ENCODE measurements at regions not wholly inside any gene's neighbourhood (a gene's known extent, or its start where the extent isn't known, plus 50 kb on each side); places are given as distances from the start of the nearest gene placed in this dataset.

DNA sequence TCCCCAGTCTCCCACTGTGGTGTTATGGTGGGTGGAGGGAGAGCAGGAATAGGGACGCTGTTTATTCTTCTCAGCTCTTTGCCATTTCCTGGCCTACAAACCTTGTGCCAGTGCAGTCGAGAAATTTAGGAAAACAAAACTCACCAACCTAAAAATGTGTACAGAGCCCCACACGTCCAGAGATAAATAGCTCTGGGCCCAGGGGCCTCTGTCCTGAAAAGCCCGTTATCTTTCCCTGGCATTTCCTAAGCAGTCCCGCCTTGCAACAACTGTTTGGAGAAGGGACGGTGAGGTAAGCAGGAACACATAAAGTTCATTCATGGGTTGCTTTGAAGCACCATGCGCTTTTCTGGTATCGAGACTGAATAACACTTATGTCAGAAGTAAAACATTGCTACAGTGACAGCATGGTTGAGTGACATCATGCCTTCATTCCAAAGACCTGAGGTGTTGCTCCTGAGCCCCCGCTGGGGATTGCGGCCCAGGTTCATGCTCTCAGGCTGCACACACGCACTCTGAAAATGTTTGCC, 80.1 kb upstream of the NXT1 start:
- TF ChIP-seq, protein P1, sequence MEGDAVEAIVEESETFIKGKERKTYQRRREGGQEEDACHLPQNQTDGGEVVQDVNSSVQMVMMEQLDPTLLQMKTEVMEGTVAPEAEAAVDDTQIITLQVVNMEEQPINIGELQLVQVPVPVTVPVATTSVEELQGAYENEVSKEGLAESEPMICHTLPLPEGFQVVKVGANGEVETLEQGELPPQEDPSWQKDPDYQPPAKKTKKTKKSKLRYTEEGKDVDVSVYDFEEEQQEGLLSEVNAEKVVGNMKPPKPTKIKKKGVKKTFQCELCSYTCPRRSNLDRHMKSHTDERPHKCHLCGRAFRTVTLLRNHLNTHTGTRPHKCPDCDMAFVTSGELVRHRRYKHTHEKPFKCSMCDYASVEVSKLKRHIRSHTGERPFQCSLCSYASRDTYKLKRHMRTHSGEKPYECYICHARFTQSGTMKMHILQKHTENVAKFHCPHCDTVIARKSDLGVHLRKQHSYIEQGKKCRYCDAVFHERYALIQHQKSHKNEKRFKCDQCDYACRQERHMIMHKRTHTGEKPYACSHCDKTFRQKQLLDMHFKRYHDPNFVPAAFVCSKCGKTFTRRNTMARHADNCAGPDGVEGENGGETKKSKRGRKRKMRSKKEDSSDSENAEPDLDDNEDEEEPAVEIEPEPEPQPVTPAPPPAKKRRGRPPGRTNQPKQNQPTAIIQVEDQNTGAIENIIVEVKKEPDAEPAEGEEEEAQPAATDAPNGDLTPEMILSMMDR (IDR thresholded peaks at IDR 0.05) = no peak
- TF ChIP-seq POLR2AphosphoS5 (IDR thresholded peaks at IDR 0.05) (no peak), EP300 (IDR thresholded peaks at IDR 0.05; ENCODE audit: low read depth) (no peak), POLR2A (IDR thresholded peaks at IDR 0.05) (no peak)
- intact Hi-C loops (cut with DNase I; ENCODE audit: low total_unique reads) (no loop called here), in situ Hi-C loops (cut with MboI; ENCODE audit: low pct_ligation_motif_present in 1 of 4, low pct_unique_long_range_greater_than_20kb in 1 of 4, low sequenced_read_pairs in 3 of 4) (no loop called here)
- Histone ChIP-seq H3K4me3 (no peak overlapping the region), H3K36me3 (no peaks in the 10 kb centered on the region), H3K9me3 (no peaks in the 10 kb centered on the region), H3K27me3 (no peaks in the 10 kb centered on the region), H3K27ac (peak overlapping the region in 3 of 4 donors; percentile 8 to 26 (median 21)), H3K4me1 (no peaks in the 10 kb centered on the region)
- 65 to 71% methylated on average over 2 to 11 of the region's 11 CpGs for WGBS, 2 donors (ENCODE audit: low coverage in 1 of 2)
- no peak for DNase-seq

DNA sequence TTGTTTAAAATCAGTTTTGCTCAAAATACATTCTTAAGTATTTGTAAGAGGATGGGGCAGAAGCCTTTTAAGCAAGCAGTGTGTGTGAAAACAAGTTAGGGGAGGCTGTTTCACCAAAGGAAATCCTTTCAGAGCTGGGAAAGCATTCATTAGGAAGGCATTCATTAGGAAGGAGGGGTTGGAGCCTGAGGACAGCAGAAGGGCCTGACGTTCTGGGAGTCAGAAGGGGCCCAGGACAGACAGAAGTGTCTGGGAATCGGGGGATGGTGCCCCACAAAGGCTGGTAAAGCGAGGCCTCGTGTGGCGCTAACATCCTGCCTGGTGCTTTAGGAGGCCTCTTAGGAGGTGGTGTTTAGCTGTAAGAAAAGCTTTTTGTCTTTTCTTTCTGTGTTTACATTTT, 80.6 kb upstream of the NXT1 start:
- TF ChIP-seq POLR2A (IDR thresholded peaks at IDR 0.05) (no peak), POLR2AphosphoS5 (IDR thresholded peaks at IDR 0.05) (no peak), EP300 (IDR thresholded peaks at IDR 0.05; ENCODE audit: low read depth) (no peak)
- TF ChIP-seq, protein P1 (IDR thresholded peaks at IDR 0.05) = no peak
- no peak overlapping the region for H3K4me3 ChIP-seq
- no peak for DNase-seq
- no peaks in the 10 kb centered on the region for H3K4me1 ChIP-seq
- no peaks in the 10 kb centered on the region for H3K27me3 ChIP-seq
- WGBS, 2 donors (ENCODE audit: low coverage in 1 of 2) = 63 to 71% methylated on average over 2 to 5 of the region's 5 CpGs
- H3K9me3 ChIP-seq = no peaks in the 10 kb centered on the region
- intact Hi-C loops (cut with DNase I; ENCODE audit: low total_unique reads) (no loop called here), in situ Hi-C loops (cut with MboI; ENCODE audit: low pct_ligation_motif_present in 1 of 4, low pct_unique_long_range_greater_than_20kb in 1 of 4, low sequenced_read_pairs in 3 of 4) (no loop called here)
- H3K36me3 ChIP-seq = no peaks in the 10 kb centered on the region
- H3K27ac ChIP-seq = peak overlapping the region in 3 of 4 donors; percentile 8 to 26 (median 21)

DNA sequence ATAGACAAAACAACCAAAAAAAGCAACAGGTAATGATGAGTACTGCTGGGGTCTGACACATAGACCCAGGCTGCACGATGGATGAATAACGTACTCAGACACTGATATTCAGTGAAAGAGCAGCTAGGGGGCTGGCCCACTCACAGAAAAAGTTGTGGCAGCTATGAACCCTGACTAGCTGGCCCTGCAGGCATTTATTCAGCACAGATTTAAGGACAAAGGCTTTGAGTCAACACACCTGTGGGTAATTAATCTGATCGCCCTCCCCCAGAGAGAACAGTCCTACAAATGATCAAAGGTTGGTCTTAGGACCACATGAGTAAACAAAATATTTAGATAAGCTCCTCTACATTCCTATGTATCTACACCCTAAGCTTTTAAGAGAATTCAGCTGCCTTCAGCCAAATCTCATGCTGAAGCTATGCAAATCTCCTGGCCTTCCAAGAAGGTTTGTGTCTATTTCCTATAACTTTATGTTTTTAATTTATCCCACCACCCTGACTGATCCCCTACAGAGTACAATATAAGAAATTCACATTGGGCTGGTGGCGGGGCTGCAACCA, 81.7 kb upstream of the NXT1 start:
- 70 to 100% methylated on average over 1 to 4 of the region's 4 CpGs for WGBS, 2 donors (ENCODE audit: low coverage in 1 of 2)
- no peak for TF ChIP-seq POLR2A (IDR thresholded peaks at IDR 0.05)
- TF ChIP-seq POLR2AphosphoS5 (IDR thresholded peaks at IDR 0.05) = no peak
- H3K27ac ChIP-seq = no peak overlapping the region
- no peak overlapping the region for H3K4me3 ChIP-seq
- no peaks in the 10 kb centered on the region for H3K27me3 ChIP-seq
- in situ Hi-C loops (cut with MboI; ENCODE audit: low pct_ligation_motif_present in 1 of 4, low pct_unique_long_range_greater_than_20kb in 1 of 4, low sequenced_read_pairs in 3 of 4) = no loop called here
- H3K9me3 ChIP-seq = no peaks in the 10 kb centered on the region
- no peaks in the 10 kb centered on the region for H3K36me3 ChIP-seq
- no peaks in the 10 kb centered on the region for H3K4me1 ChIP-seq
- intact Hi-C loops (cut with DNase I; ENCODE audit: low total_unique reads) = no loop called here
- no peak for DNase-seq

GRCh38 chr20:23267909-23268308, 82.7 kb upstream of the NXT1 start:
- no peak overlapping the region for H3K4me3 ChIP-seq
- 69 to 100% methylated on average over 1 to 2 of the region's 2 CpGs for WGBS, 2 donors (ENCODE audit: low coverage in 1 of 2)
- no peak overlapping the region for H3K27ac ChIP-seq
- H3K4me1 ChIP-seq = no peaks in the 10 kb centered on the region
- DNase-seq = no peak
- TF ChIP-seq POLR2A (IDR thresholded peaks at IDR 0.05) (no peak), EP300 (IDR thresholded peaks at IDR 0.05; ENCODE audit: low read depth) (no peak), POLR2AphosphoS5 (IDR thresholded peaks at IDR 0.05) (no peak)
- TF ChIP-seq, protein P1 (IDR thresholded peaks at IDR 0.05) = no peak
- no peaks in the 10 kb centered on the region for H3K9me3 ChIP-seq
- intact Hi-C loops (cut with DNase I; ENCODE audit: low total_unique reads) (no loop called here), in situ Hi-C loops (cut with MboI; ENCODE audit: low pct_ligation_motif_present in 1 of 4, low pct_unique_long_range_greater_than_20kb in 1 of 4, low sequenced_read_pairs in 3 of 4) (no loop called here)
- H3K27me3 ChIP-seq = no peaks in the 10 kb centered on the region
- no peaks in the 10 kb centered on the region for H3K36me3 ChIP-seq

Data from transverse colon (tissue), 4 donors.